ENCODE measurements at regions not wholly inside any gene's neighbourhood (a gene's known extent, or its start where the extent isn't known, plus 50 kb on each side); places are given as distances from the start of the nearest gene placed in this dataset.
"Not testable (repeated sequence)": the region's sequence is repeated elsewhere in the genome, so short reads cannot be mapped to it uniquely, and the experiment has no call there.

- no peak for DNase-seq (ENCODE audit: low read depth in 4 of 4, low spot score in 2 of 4)
Observed at GRCh38 chr1:187680823-187681222, 852.1 kb downstream of the PLA2G4A start.

GRCh38 chr1:187682112-187682511 lies 853.4 kb downstream of the PLA2G4A start:
- no peak for DNase-seq (ENCODE audit: low read depth in 4 of 4, low spot score in 2 of 4)

GRCh38 chr1:187685333-187685732 lies 856.6 kb downstream of the PLA2G4A start:
- DNase-seq (ENCODE audit: low read depth in 4 of 4, low spot score in 2 of 4) = no peak

- DNase-seq (ENCODE audit: low read depth in 4 of 4, low spot score in 2 of 4) = no peak
Observed at GRCh38 chr1:187689129-187689528, 860.4 kb downstream of the PLA2G4A start.

- DNase-seq (ENCODE audit: low read depth in 4 of 4, low spot score in 2 of 4) = no peak
Observed at GRCh38 chr1:187691439-187691838, 862.7 kb downstream of the PLA2G4A start.

- no peak for DNase-seq (ENCODE audit: low read depth in 4 of 4, low spot score in 2 of 4)
Observed at GRCh38 chr1:187692799-187693198, 864.0 kb downstream of the PLA2G4A start.

- no peak for DNase-seq (ENCODE audit: low read depth in 4 of 4, low spot score in 2 of 4)
Observed at GRCh38 chr1:187696073-187696472, 867.3 kb downstream of the PLA2G4A start.

GRCh38 chr1:187703138-187704130 lies 874.7 kb downstream of the PLA2G4A start:
- DNase-seq (ENCODE audit: low read depth in 4 of 4, low spot score in 2 of 4) = not testable (repeated sequence)

GRCh38 chr1:187714470-187714869 lies 885.7 kb downstream of the PLA2G4A start:
- DNase-seq (ENCODE audit: low read depth in 4 of 4, low spot score in 2 of 4) = no peak

GRCh38 chr1:187715483-187715882 lies 886.7 kb downstream of the PLA2G4A start:
- DNase-seq (ENCODE audit: low read depth in 4 of 4, low spot score in 2 of 4) = no peak

- DNase-seq (ENCODE audit: low read depth in 4 of 4, low spot score in 2 of 4) = no peak
Observed at GRCh38 chr1:187716160-187716559, 887.4 kb downstream of the PLA2G4A start.

- DNase-seq (ENCODE audit: low read depth in 4 of 4, low spot score in 2 of 4) = no peak
Observed at GRCh38 chr1:187718527-187718926, 889.8 kb downstream of the PLA2G4A start.

- no peak for DNase-seq (ENCODE audit: low read depth in 4 of 4, low spot score in 2 of 4)
Observed at GRCh38 chr1:187721216-187721615, 892.5 kb downstream of the PLA2G4A start.

- DNase-seq (ENCODE audit: low read depth in 4 of 4, low spot score in 2 of 4) = no peak
Observed at GRCh38 chr1:187725216-187725615, 896.5 kb downstream of the PLA2G4A start.

- no peak for DNase-seq (ENCODE audit: low read depth in 4 of 4, low spot score in 2 of 4)
Observed at GRCh38 chr1:187733232-187733631, 904.5 kb downstream of the PLA2G4A start.

GRCh38 chr1:187734427-187734826 lies 905.7 kb downstream of the PLA2G4A start:
- DNase-seq (ENCODE audit: low read depth in 4 of 4, low spot score in 2 of 4) = no peak

GRCh38 chr1:187744665-187745064 lies 915.9 kb downstream of the PLA2G4A start:
- no peak for DNase-seq (ENCODE audit: low read depth in 4 of 4, low spot score in 2 of 4)

GRCh38 chr1:187755536-187755935 lies 926.8 kb downstream of the PLA2G4A start:
- DNase-seq (ENCODE audit: low read depth in 4 of 4, low spot score in 2 of 4) = no peak

- DNase-seq (ENCODE audit: low read depth in 4 of 4, low spot score in 2 of 4) = not testable (repeated sequence)
Observed at GRCh38 chr1:187756684-187757083, 927.9 kb downstream of the PLA2G4A start.

GRCh38 chr1:187759825-187760333 lies 931.1 kb downstream of the PLA2G4A start:
- DNase-seq (ENCODE audit: low read depth in 4 of 4, low spot score in 2 of 4) = no peak

- peak in 2 of 4 donors; percentile 1 to 4 for DNase-seq (ENCODE audit: low read depth in 4 of 4, low spot score in 2 of 4)
Observed at GRCh38 chr1:187762118-187762517, 933.4 kb downstream of the PLA2G4A start.

GRCh38 chr1:187763465-187763864 lies 934.7 kb downstream of the PLA2G4A start:
- DNase-seq (ENCODE audit: low read depth in 4 of 4, low spot score in 2 of 4) = no peak
